IMR-90 (cell line): ENCODE measurements at regions not wholly inside any gene's neighbourhood (a gene's known extent, or its start where the extent isn't known, plus 50 kb on each side); places are given as distances from the start of the nearest gene placed in this dataset.

ENCODE experiments used
- ATAC-seq: fragments of 200-7000 bp; cut with Tn5 transposase; 2 replicates; pipeline ENCODE4 v1.9.1; 2020; ENCODE audit warnings: low read depth, mild to moderate bottlenecking, moderate library complexity
- BruUV-seq: library from RNA; stranded (reverse); fragments of 400-500 nt; replicated peaks from 2 replicates; lab custom pipeline; 2021; lab: Mats Ljungman, UMichigan
- CTCF ChIA-PET: fragments of 300-600 bp; formaldehyde crosslinking; extraction: SDS; loops from one replicate; lab custom pipeline; 2021; ENCODE audit warnings: antibody characterized with exemption; lab: Yijun Ruan, JAX
- POLR2A ChIA-PET: fragments of 300-600 bp; sonication (Branson Sonifier 250); formaldehyde crosslinking; loops from one replicate; lab custom pipeline; 2022; ENCODE audit warnings: antibody characterized with exemption; ENCODE audit not compliant: unreplicated experiment; lab: Charles Lee
- DNase-seq: peaks from one replicate; pipeline ENCODE4 v3.0.0; 2013
- H2AFZ ChIP-seq: replicated peaks from 2 replicates; pipeline ENCODE3; 2013; ENCODE audit warnings: low read length, mild to moderate bottlenecking; ENCODE audit not compliant: poor library complexity
- H2AK5ac ChIP-seq: 2 replicates; pipeline ENCODE4 v1.6.1; 2013; ENCODE audit warnings: low read depth, low read length, inconsistent platforms
- H2AK9ac ChIP-seq: replicated peaks from 2 replicates; pipeline ENCODE3; 2013; ENCODE audit warnings: mild to moderate bottlenecking, low read depth, low read length, moderate library complexity; ENCODE audit not compliant: poor library complexity
- H2BK120ac ChIP-seq: 2 replicates; pipeline ENCODE4 v1.6.1; 2013; ENCODE audit warnings: low read depth, low read length, inconsistent platforms
- H2BK15ac ChIP-seq: 3 replicates; pipeline ENCODE4 v1.6.1; 2013; ENCODE audit warnings: low read depth, low read length, inconsistent platforms
- H2BK20ac ChIP-seq: 2 replicates; pipeline ENCODE4 v1.6.1; 2013; ENCODE audit warnings: low read depth, mild to moderate bottlenecking, inconsistent platforms, low read length, moderate library complexity
- H2BK5ac ChIP-seq: 2 replicates; pipeline ENCODE4 v1.6.1; 2013; ENCODE audit warnings: mild to moderate bottlenecking, low read depth, low read length, inconsistent platforms; ENCODE audit not compliant: poor library complexity, severe bottlenecking
- H3K14ac ChIP-seq: replicated peaks from 2 replicates; pipeline ENCODE4 v1.6.1; 2013; ENCODE audit warnings: low read depth, low read length, inconsistent platforms
- H3K18ac ChIP-seq: 2 replicates; pipeline ENCODE4 v1.6.1; 2013; ENCODE audit warnings: low read depth, low read length, control low read depth
- H3K23ac ChIP-seq: 2 replicates; pipeline ENCODE4 v1.6.1; 2013; ENCODE audit warnings: low read depth, low read length, inconsistent platforms
- H3K27ac ChIP-seq: 2 replicates; pipeline ENCODE4 v1.5.1; 2013; ENCODE audit warnings: mild to moderate bottlenecking, control low read depth, low read length; ENCODE audit not compliant: insufficient read depth
- H3K27me3 ChIP-seq: 2 replicates; pipeline ENCODE4 v1.6.1; 2013; ENCODE audit warnings: low read length; ENCODE audit not compliant: control insufficient read depth, insufficient read depth
- H3K36me3 ChIP-seq: 2 replicates; pipeline ENCODE4 v1.6.1; 2013; ENCODE audit warnings: low read length, mixed read lengths; ENCODE audit not compliant: control insufficient read depth, insufficient read depth
- H3K4ac ChIP-seq: 2 replicates; pipeline ENCODE4 v1.6.1; 2013; ENCODE audit warnings: low read depth, low read length, inconsistent platforms
- H3K4me1 ChIP-seq: 2 replicates; pipeline ENCODE4 v1.6.1; 2013; ENCODE audit warnings: low read length, mixed read lengths; ENCODE audit not compliant: control insufficient read depth, insufficient read depth
- H3K4me2 ChIP-seq: 2 replicates; pipeline ENCODE4 v1.6.1; 2013; ENCODE audit warnings: low read depth, mild to moderate bottlenecking, control low read depth, low read length, moderate library complexity
- H3K4me3 ChIP-seq: 2 replicates; pipeline ENCODE4 v1.5.1; 2013; ENCODE audit warnings: low read depth, mild to moderate bottlenecking, control low read depth, low read length, moderate library complexity; ENCODE audit not compliant: insufficient read depth
- H3K56ac ChIP-seq: 2 replicates; pipeline ENCODE4 v1.6.1; 2013; ENCODE audit warnings: low read length, inconsistent platforms; ENCODE audit not compliant: insufficient read depth; ENCODE audit errors: extremely low read depth
- H3K79me1 ChIP-seq, 2 experiments: 2 replicates each; pipeline ENCODE4 v1.6.1; 2013; ENCODE audit warnings: low read length in 2 of 2, inconsistent platforms in 1 of 2, low read depth in 1 of 2
- H3K9ac ChIP-seq: 2 replicates; pipeline ENCODE4 v1.6.1; 2013; ENCODE audit warnings: low read depth, low read length, control low read depth
- H3K9me1 ChIP-seq: 2 replicates; pipeline ENCODE4 v1.6.1; 2013; ENCODE audit warnings: low read length, inconsistent platforms; ENCODE audit not compliant: insufficient read depth
- H3K9me3 ChIP-seq: 2 replicates; pipeline ENCODE4 v1.6.1; 2013; ENCODE audit warnings: low read length; ENCODE audit not compliant: control insufficient read depth, insufficient read depth
- H4K20me1 ChIP-seq: 2 replicates; pipeline ENCODE4 v1.6.1; 2013; ENCODE audit warnings: low read length, inconsistent platforms; ENCODE audit not compliant: insufficient read depth
- H4K5ac ChIP-seq: 2 replicates; pipeline ENCODE4 v1.6.1; 2013; ENCODE audit warnings: mild to moderate bottlenecking, low read depth, low read length, control low read depth
- H4K8ac ChIP-seq, 2 experiments: 2 replicates each; pipeline ENCODE4 v1.6.1; 2013; ENCODE audit warnings: low read depth in 2 of 2, low read length in 2 of 2, control low read depth in 1 of 2, inconsistent platforms in 1 of 2
- H4K91ac ChIP-seq: 2 replicates; pipeline ENCODE4 v1.6.1; 2013; ENCODE audit warnings: low read depth, low read length, inconsistent platforms; ENCODE audit not compliant: insufficient read depth
- BHLHE40 ChIP-seq: fragments of 150-350 bp; IDR thresholded peaks from 2 replicates; pipeline ENCODE4 v1.6.1; 2016; ENCODE audit warnings: mild to moderate bottlenecking, low read depth, low read length
- CEBPB ChIP-seq: IDR thresholded peaks from 2 replicates; pipeline ENCODE4 v1.6.1; 2012; ENCODE audit warnings: low read depth, low read length, improper control_type of control experiment
- CHD1 ChIP-seq: IDR thresholded peaks from 2 replicates; pipeline ENCODE4 v1.6.1; 2012; ENCODE audit warnings: low read depth, low read length, improper control_type of control experiment
- CTCF ChIP-seq: conservative IDR thresholded peaks from 2 replicates; pipeline ENCODE4 v1.5.1; 2012; ENCODE audit warnings: mild to moderate bottlenecking, low read depth, low read length, improper control_type of control experiment
- ELK1 ChIP-seq: fragments of 150-350 bp; IDR thresholded peaks from 2 replicates; pipeline ENCODE4 v1.6.1; 2016; ENCODE audit warnings: low read depth, mild to moderate bottlenecking, low read length, moderate library complexity, borderline replicate concordance
- FOS ChIP-seq: fragments of 150-350 bp; IDR thresholded peaks from 2 replicates; pipeline ENCODE4 v1.6.1; 2016; ENCODE audit warnings: low read depth, low read length
- MAFK ChIP-seq: IDR thresholded peaks from 2 replicates; pipeline ENCODE4 v1.6.1; 2012; ENCODE audit warnings: low read depth, low read length, improper control_type of control experiment
- MAZ ChIP-seq: IDR thresholded peaks from 2 replicates; pipeline ENCODE4 v1.6.1; 2012; ENCODE audit warnings: low read depth, mild to moderate bottlenecking, low read length, improper control_type of control experiment, moderate library complexity, borderline replicate concordance
- MXI1 ChIP-seq: IDR thresholded peaks from 2 replicates; pipeline ENCODE4 v1.6.1; 2012; ENCODE audit warnings: low read depth, mild to moderate bottlenecking, low read length, moderate library complexity, borderline replicate concordance
- NFE2L2 ChIP-seq: fragments of 150-350 bp; IDR thresholded peaks from 2 replicates; pipeline ENCODE4 v1.6.1; 2016; ENCODE audit warnings: low read depth, mild to moderate bottlenecking, low read length
- POLR2A ChIP-seq: IDR thresholded peaks from 2 replicates; pipeline ENCODE4 v1.6.1; 2012; ENCODE audit warnings: mild to moderate bottlenecking, low read depth, low read length
- RAD21 ChIP-seq: IDR thresholded peaks from 2 replicates; pipeline ENCODE4 v1.6.1; 2012; ENCODE audit warnings: low read length, improper control_type of control experiment
- RCOR1 ChIP-seq: IDR thresholded peaks from 2 replicates; pipeline ENCODE4 v1.6.1; 2012; ENCODE audit warnings: mild to moderate bottlenecking, low read length, improper control_type of control experiment; ENCODE audit not compliant: insufficient replicate concordance
- RFX5 ChIP-seq: IDR thresholded peaks from 2 replicates; pipeline ENCODE4 v1.8.0; 2012; ENCODE audit warnings: low read depth, mild to moderate bottlenecking, low read length, moderate library complexity
- SMC3 ChIP-seq: fragments of 150-350 bp; IDR thresholded peaks from 2 replicates; pipeline ENCODE4 v1.6.1; 2016; ENCODE audit warnings: low read depth, mild to moderate bottlenecking, antibody characterized with exemption, low read length, moderate library complexity
- USF2 ChIP-seq: fragments of 150-350 bp; IDR thresholded peaks from 2 replicates; pipeline ENCODE4 v1.6.1; 2017; ENCODE audit warnings: mild to moderate bottlenecking, antibody characterized with exemption, low read length, low read depth
- WGBS, 2 experiments: methylation state at CpG; one replicate each; pipeline versions ENCODE4 v1.1.5 to v1.1.7; 2013; ENCODE audit warnings: missing lambda C conversion rate in 2 of 2; ENCODE audit not compliant: insufficient read length in 1 of 2; ENCODE audit errors: extremely low coverage in 2 of 2; 5-methylcytosine and 5-hydroxymethylcytosine counted together
- dilution Hi-C: fragments of 300-500 bp; cut with HindIII; formaldehyde crosslinking; loops from one replicate; pipeline ENCODE4 v1.14.3; 2018; ENCODE audit warnings: low sequenced_read_pairs; ENCODE audit not compliant: unreplicated experiment
- in situ Hi-C: fragments of 300-500 bp; cut with MboI; formaldehyde crosslinking; loops from 3 replicates; pipeline ENCODE4 v1.14.3; 2019; ENCODE audit warnings: low sequenced_read_pairs, inconsistent platforms, mixed read lengths
- intact Hi-C: fragments of 100-400 bp; cut with micrococcal nuclease; formaldehyde crosslinking; loops from 2 replicates; pipeline ENCODE4 v1.10.0; 2022

- Histone ChIP-seq H4K91ac (no peak overlapping the region), H3K27ac (no peak overlapping the region), H3K4ac (no peak overlapping the region), H3K9ac (no peak overlapping the region), H3K4me3 (no peak overlapping the region), H2BK5ac (no peak overlapping the region), H2AK5ac (no peak overlapping the region), H3K18ac (no peak overlapping the region), H3K9me3 (0 out of 2 replicates have a peak, but pooled peaks cover 1% of the 10 kb centered on the region), H2BK20ac (no peak overlapping the region), H4K8ac (no peak overlapping the region), H2AK9ac (no peak overlapping the region), H3K4me1 (no peaks in the 10 kb centered on the region), H3K56ac (no peak overlapping the region), H3K9me1 (no peaks in the 10 kb centered on the region), H4K5ac (no peak overlapping the region), H4K20me1 (no peaks in the 10 kb centered on the region), H3K14ac (no peak overlapping the region), H3K36me3 (no peaks in the 10 kb centered on the region), H3K27me3 (no peaks in the 10 kb centered on the region), H2BK120ac (no peak overlapping the region), H3K23ac (no peak overlapping the region), H2AFZ (no peak overlapping the region), H3K4me2 (no peak overlapping the region), H3K79me1 (no peaks in the 10 kb centered on the region), H2BK15ac (no peak overlapping the region)
- no peak for DNase-seq
- dilution Hi-C loops (no loop called here), in situ Hi-C loops (no loop called here), intact Hi-C loops (no loop called here)
- ChIA-PET POLR2A (no interaction called here), CTCF (interaction anchor here (0.7 kb wide), 1 partner anchor 9 kb away, joined by 3 read pairs; no protein-coding TSS in a partner anchor)
- no peak for ATAC-seq
- BruUV-seq = no TSS peak
- no peak for TF ChIP-seq POLR2A
- no peak for TF ChIP-seq RFX5
- no peak for TF ChIP-seq CEBPB
- no peak for TF ChIP-seq MAZ
- no peak for TF ChIP-seq RAD21
- no peak for TF ChIP-seq ELK1
- no peak for TF ChIP-seq RCOR1
- no peak for TF ChIP-seq MXI1
- TF ChIP-seq CHD1 = no peak
- TF ChIP-seq SMC3 = no peak
- no peak for TF ChIP-seq BHLHE40
- TF ChIP-seq MAFK = no peak
- no peak for TF ChIP-seq CTCF
- no peak for TF ChIP-seq NFE2L2
- no peak for TF ChIP-seq USF2
- TF ChIP-seq FOS = no peak
- no CpG with 5 or more reads among the region's 2 CpGs for WGBS, 2 experiments
These were observed 148.4 kb upstream of the RAB6C start for GRCh38 chr2:129831018-129831417.
